Neural progenitor cell (in vitro differentiated cells): ENCODE measurements at regions not wholly inside any gene's neighbourhood (a gene's known extent, or its start where the extent isn't known, plus 50 kb on each side); places are given as distances from the start of the nearest gene placed in this dataset.

Experiments used
- CTCF ChIP-seq: fragments of 200-600 bp; sonication (generic); IDR thresholded peaks from 2 replicates; pipeline ENCODE4 v1.5.1; 2017; ENCODE audit warnings: antibody characterized with exemption, mild to moderate bottlenecking
- EZH2phosphoT487 ChIP-seq: fragments of 200-600 bp; sonication (generic); IDR thresholded peaks from 2 replicates; pipeline ENCODE4 v1.6.1; 2017; ENCODE audit warnings: antibody characterized with exemption

GRCh38 chr1:72634946-72635345, 352.6 kb upstream of the NEGR1 start:
- TF ChIP-seq CTCF, result no peak
- no peak for TF ChIP-seq EZH2phosphoT487
